DND-41 (cell line): ENCODE measurements at regions not wholly inside any gene's neighbourhood (a gene's known extent, or its start where the extent isn't known, plus 50 kb on each side); places are given as distances from the start of the nearest gene placed in this dataset.

Source experiments
- ATAC-seq: fragments of 200-7000 bp; cut with Tn5 transposase; 3 replicates; pipeline ENCODE4 v1.9.1; 2021; ENCODE audit warnings: low read depth; ENCODE audit not compliant: insufficient read depth
- DNase-seq: peaks from one replicate; pipeline ENCODE4 v3.0.0-alpha.2; 2020
- H2AFZ ChIP-seq: 2 replicates; pipeline ENCODE4 v1.6.0; 2012; ENCODE audit warnings: low read depth, low read length
- H3K27ac ChIP-seq: 2 replicates; pipeline ENCODE4 v1.5.1; 2012; ENCODE audit warnings: low read length, inconsistent platforms
- H3K27me3 ChIP-seq: fragments of 200-600 bp; sonication (generic); 2 replicates; pipeline ENCODE4 v1.6.0; 2012; ENCODE audit warnings: low read length, mild to moderate bottlenecking, inconsistent platforms; ENCODE audit not compliant: insufficient read depth, poor library complexity
- H3K36me3 ChIP-seq: 2 replicates; pipeline ENCODE4 v1.5.1; 2012; ENCODE audit warnings: low read length, inconsistent platforms; ENCODE audit not compliant: insufficient read depth
- H3K4me1 ChIP-seq: 2 replicates; pipeline ENCODE4 v1.5.1; 2012; ENCODE audit warnings: mild to moderate bottlenecking, low read length; ENCODE audit not compliant: insufficient read depth
- H3K4me2 ChIP-seq: 2 replicates; pipeline ENCODE4 v1.6.0; 2012; ENCODE audit warnings: mild to moderate bottlenecking, moderate library complexity, low read length, inconsistent platforms; ENCODE audit not compliant: insufficient read depth
- H3K4me3 ChIP-seq, 2 experiments: fragments of 200-600 bp in 1 of 2; shearing (Covaris generic) in 1 of 2; 2 replicates each; pipeline ENCODE4 v1.5.1; 2012 to 2016; ENCODE audit warnings: inconsistent platforms in 2 of 2, low read length in 2 of 2, mild to moderate bottlenecking in 2 of 2, low read depth in 1 of 2, moderate library complexity in 1 of 2
- H3K79me2 ChIP-seq: 2 replicates; pipeline ENCODE4 v1.6.0; 2012; ENCODE audit warnings: low read length, inconsistent platforms; ENCODE audit not compliant: insufficient read depth
- H3K9ac ChIP-seq: 2 replicates; pipeline ENCODE4 v1.6.0; 2012; ENCODE audit warnings: low read depth, mild to moderate bottlenecking, inconsistent platforms, low read length, moderate library complexity
- H3K9me3 ChIP-seq: 2 replicates; pipeline ENCODE4 v1.5.1; 2012; ENCODE audit warnings: low read length, moderate library complexity, mild to moderate bottlenecking, inconsistent platforms; ENCODE audit not compliant: insufficient read depth, severe bottlenecking
- H4K20me1 ChIP-seq: 2 replicates; pipeline ENCODE4 v1.6.0; 2012; ENCODE audit warnings: low read length; ENCODE audit not compliant: insufficient read depth
- EZH2 ChIP-seq: IDR thresholded peaks from 3 replicates; pipeline ENCODE4 v1.6.1; 2012; ENCODE audit warnings: borderline replicate concordance, low read depth, mild to moderate bottlenecking, moderate library complexity, low read length, inconsistent platforms; ENCODE audit not compliant: severe bottlenecking
- TF ChIP-seq, protein P1 (sequence below): IDR thresholded peaks from 2 replicates; pipeline ENCODE4 v1.5.1; 2012; ENCODE audit warnings: borderline replicate concordance, low read length, moderate library complexity, mild to moderate bottlenecking; ENCODE audit not compliant: poor library complexity, severe bottlenecking; ENCODE audit errors: extremely low read depth

DNA sequence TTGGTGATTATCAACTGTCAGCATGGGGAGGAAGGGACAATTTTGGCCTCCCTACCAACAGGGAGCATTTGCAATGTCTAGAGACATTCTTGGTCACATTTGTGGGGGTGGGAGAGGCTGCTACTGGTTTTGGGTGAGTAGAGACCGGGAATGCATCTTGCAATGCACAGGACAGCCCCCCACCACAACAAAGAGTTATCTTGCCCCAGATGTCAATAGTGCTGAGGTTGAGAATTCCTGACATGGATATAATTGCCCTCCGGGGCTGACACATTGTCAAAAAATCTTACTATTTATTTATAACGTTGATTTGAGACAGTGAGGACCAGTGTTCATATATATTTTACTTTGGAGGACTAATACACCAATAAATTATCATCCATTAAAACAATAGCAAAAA lies 316.1 kb downstream of the PSAT1 start:
- Histone ChIP-seq H2AFZ (no peak overlapping the region), H3K9ac (no peak overlapping the region), H3K36me3 (no peaks in the 10 kb centered on the region), H3K27ac (no peak overlapping the region), H3K4me3 (no peak overlapping the region), H3K27me3 (peaks cover 5% of the 10 kb centered on the region), H3K9me3 (no peaks in the 10 kb centered on the region), H3K4me1 (no peaks in the 10 kb centered on the region), H3K4me2 (no peak overlapping the region), H4K20me1 (no peaks in the 10 kb centered on the region), H3K79me2 (no peaks in the 10 kb centered on the region)
- ATAC-seq = no peak
- no peak for DNase-seq
- TF ChIP-seq EZH2 = no peak
- TF ChIP-seq, protein P1, sequence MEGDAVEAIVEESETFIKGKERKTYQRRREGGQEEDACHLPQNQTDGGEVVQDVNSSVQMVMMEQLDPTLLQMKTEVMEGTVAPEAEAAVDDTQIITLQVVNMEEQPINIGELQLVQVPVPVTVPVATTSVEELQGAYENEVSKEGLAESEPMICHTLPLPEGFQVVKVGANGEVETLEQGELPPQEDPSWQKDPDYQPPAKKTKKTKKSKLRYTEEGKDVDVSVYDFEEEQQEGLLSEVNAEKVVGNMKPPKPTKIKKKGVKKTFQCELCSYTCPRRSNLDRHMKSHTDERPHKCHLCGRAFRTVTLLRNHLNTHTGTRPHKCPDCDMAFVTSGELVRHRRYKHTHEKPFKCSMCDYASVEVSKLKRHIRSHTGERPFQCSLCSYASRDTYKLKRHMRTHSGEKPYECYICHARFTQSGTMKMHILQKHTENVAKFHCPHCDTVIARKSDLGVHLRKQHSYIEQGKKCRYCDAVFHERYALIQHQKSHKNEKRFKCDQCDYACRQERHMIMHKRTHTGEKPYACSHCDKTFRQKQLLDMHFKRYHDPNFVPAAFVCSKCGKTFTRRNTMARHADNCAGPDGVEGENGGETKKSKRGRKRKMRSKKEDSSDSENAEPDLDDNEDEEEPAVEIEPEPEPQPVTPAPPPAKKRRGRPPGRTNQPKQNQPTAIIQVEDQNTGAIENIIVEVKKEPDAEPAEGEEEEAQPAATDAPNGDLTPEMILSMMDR = no peak

DNA sequence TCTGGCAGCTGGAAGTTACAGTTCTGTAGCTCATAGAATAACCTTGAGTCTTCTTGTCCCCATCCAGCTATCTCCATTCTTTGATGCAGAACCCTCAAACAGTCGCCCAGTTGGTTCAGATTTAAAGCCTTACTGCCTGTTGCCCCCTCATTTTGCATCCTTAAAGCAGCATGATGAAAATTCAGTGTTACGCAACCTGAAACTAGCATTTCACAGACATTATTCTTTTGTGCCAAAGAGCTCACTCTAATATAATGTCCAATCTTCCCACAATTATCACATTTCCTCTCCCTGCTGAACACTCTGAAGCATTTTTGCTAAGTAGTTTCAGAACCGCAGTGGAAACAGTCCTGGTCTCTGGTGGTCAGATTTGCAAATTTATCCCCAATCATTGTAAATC lies 318.0 kb downstream of the PSAT1 start:
- peaks cover 5% of the 10 kb centered on the region for H3K27me3 ChIP-seq
- no peaks in the 10 kb centered on the region for H3K9me3 ChIP-seq
- no peak overlapping the region for H3K27ac ChIP-seq
- no peak overlapping the region for H3K9ac ChIP-seq
- no peak for TF ChIP-seq EZH2
- TF ChIP-seq, protein P1 = no peak
- no peaks in the 10 kb centered on the region for H3K79me2 ChIP-seq
- DNase-seq (no peak), ATAC-seq (no peak)
- H3K4me2 ChIP-seq = no peak overlapping the region
- no peaks in the 10 kb centered on the region for H3K36me3 ChIP-seq
- no peaks in the 10 kb centered on the region for H4K20me1 ChIP-seq
- no peaks in the 10 kb centered on the region for H3K4me1 ChIP-seq
- no peak overlapping the region for H3K4me3 ChIP-seq
- no peak overlapping the region for H2AFZ ChIP-seq

DNA sequence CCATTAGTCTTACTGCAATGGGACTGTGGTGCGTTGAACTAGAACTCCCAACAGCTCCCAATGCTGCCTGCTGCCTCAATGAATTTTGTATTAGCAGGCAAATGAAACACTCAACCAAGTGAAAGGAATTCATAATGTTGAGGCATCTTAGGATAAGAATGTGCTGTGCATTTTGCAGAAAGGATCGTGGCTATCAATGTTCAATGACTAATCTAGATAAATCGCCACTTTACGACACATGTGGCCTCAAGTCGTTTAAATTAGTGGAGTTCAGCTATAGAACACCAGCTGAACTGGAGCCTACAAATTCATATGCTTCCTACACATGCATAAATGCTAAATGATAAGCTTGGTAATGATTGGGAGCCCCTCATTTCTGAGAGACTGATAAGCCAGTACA lies 318.4 kb downstream of the PSAT1 start:
- H3K27ac ChIP-seq = no peak overlapping the region
- DNase-seq (no peak), ATAC-seq (no peak)
- peaks cover 3% of the 10 kb centered on the region for H3K27me3 ChIP-seq
- H3K4me1 ChIP-seq = no peaks in the 10 kb centered on the region
- no peaks in the 10 kb centered on the region for H3K79me2 ChIP-seq
- no peaks in the 10 kb centered on the region for H3K36me3 ChIP-seq
- H3K9ac ChIP-seq = no peak overlapping the region
- no peak overlapping the region for H3K4me2 ChIP-seq
- H2AFZ ChIP-seq = no peak overlapping the region
- no peaks in the 10 kb centered on the region for H3K9me3 ChIP-seq
- H4K20me1 ChIP-seq = no peaks in the 10 kb centered on the region
- H3K4me3 ChIP-seq = no peak overlapping the region
- no peak for TF ChIP-seq EZH2
- TF ChIP-seq, protein P1 = no peak

DNA sequence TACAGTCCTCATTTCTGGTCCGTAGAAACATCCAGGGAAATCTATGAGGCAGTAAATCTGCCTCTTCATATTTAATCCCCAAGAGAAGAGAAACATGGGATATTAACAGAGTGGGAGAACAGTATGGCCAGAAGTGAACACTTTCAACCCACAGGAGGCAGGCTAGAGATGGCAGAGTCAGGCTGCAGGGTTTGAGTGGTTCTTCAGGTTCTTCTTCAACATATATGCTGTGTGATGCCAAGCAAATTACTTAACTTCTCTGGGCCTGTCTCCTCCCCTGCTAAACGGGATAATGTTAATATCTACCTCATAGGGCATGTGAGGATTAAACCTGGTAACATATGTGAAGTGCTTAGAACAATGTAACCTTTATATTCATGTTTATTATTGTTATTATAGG lies 321.8 kb downstream of the PSAT1 start:
- Histone ChIP-seq H3K36me3 (no peaks in the 10 kb centered on the region), H3K79me2 (no peaks in the 10 kb centered on the region), H4K20me1 (no peaks in the 10 kb centered on the region), H3K9ac (no peak overlapping the region), H3K4me3 (no peak overlapping the region), H3K27ac (no peak overlapping the region), H3K4me1 (no peaks in the 10 kb centered on the region), H3K27me3 (peaks cover 3% of the 10 kb centered on the region), H3K4me2 (no peak overlapping the region), H3K9me3 (no peaks in the 10 kb centered on the region), H2AFZ (no peak overlapping the region)
- DNase-seq = no peak
- TF ChIP-seq, protein P1 = no peak
- TF ChIP-seq EZH2 = no peak
- ATAC-seq = no peak
